ENCODE measurements at regions not wholly inside any gene's neighbourhood (a gene's known extent, or its start where the extent isn't known, plus 50 kb on each side); places are given as distances from the start of the nearest gene placed in this dataset.

- in situ Hi-C loops (cut with MboI; ENCODE audit: low sequenced_read_pairs, unreplicated experiment) = no loop called here
- DNase-seq (ENCODE audit: low spot score) = no peak
- no peak for TF ChIP-seq CTCF (IDR thresholded peaks at IDR 0.05; ENCODE audit: borderline replicate concordance, control extremely low read depth, extremely low read depth, insufficient read depth, missing control alignments)
These were observed 56.3 kb downstream of the SCG2 start for GRCh38 chr2:223545830-223546229.

All from GM13976 (cell line).